A204.1 (cell line): ENCODE measurements at regions not wholly inside any gene's neighbourhood (a gene's known extent, or its start where the extent isn't known, plus 50 kb on each side); places are given as distances from the start of the nearest gene placed in this dataset.
A peak's percentile ranks its signal among the peaks of the same experiment; 100 is the strongest.
"Not testable (repeated sequence)": the region's sequence is repeated elsewhere in the genome, so short reads cannot be mapped to it uniquely, and the experiment has no call there.

Experiments used
- FAIRE-seq: peaks from 2 replicates; lab custom pipeline; 2012; peaks lifted over from hg19 to GRCh38; lab: Jason Lieb, UNC

DNA sequence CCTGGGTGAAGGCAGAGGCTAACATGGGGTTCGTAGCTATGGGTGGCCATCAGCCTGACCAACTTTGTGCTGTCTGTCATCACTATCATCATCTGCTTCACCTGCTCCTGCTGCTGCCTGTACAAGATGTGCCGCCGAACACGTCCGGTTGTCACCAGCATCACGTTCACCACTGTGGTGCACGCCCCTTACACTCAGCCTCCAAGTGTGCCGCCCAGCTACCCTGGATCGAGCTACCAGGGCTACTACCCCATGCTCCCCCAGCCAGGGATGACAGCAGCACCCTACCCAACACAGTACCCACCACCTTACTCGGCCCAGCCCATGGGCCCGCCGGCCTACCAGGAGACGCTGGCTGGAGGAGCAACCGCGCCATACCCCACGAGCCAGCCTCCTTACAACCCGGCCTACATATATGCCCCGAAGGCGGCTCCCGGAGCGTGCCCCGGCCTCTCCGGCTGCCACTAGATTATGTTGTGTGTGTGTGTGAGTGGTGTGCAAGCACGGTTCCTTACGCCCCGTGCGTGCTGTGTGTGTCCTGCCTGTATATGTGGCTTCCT is 213.4 kb upstream of the XIST start:
- no peak for FAIRE-seq

DNA sequence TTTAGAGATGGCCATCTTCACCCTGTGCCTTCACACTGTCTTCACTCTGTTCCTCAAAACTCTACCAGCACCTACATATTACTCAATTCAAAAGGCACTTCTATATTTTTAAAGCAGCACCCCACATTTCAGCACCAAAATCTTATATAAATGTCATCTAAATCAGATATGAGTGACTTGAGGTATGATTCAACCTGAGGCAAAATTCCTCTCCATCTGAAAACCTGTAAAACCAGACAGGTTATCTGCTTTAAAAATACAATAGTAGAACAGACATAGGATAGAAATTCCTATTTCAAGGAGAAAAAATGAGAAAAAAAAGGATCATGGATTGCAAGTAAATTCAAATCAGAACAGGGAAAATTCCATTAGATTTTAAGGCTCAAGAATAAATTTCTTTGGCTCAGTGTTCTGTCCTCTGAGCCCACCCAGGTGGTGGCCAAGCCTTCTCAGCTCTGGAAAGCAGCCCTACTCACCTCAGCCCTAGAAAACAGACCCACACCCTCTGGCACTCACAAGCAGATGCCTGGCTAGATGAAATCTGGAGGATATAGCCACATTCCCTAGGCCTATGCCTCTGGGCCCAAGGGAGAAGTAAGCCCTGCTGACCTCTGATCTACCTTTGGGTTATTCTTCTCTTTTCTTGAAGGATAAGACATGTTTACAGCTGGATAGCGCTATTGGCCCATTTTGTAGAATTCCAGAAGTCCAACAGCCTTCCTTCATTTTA is 211.1 kb upstream of the XIST start:
- FAIRE-seq = no peak

DNA sequence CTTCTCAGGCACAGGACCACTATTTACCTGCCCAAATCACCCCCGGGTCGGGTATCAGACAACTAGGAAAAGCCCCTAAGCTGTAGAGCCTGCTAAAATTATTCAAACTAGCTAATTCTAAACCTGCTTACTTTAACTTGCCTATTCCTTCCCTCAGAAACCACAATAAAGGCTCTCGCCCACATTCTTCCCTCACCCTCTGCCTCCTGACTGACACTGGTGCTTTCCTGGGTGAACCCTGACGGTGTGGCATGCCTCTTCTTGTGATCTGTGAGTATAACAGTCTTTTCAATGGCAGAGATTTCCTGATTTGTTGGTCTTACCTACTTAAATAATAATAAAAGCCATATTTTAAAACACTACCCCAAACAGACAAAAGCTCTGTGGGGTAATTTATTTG is 209.4 kb upstream of the XIST start:
- FAIRE-seq = no peak

DNA sequence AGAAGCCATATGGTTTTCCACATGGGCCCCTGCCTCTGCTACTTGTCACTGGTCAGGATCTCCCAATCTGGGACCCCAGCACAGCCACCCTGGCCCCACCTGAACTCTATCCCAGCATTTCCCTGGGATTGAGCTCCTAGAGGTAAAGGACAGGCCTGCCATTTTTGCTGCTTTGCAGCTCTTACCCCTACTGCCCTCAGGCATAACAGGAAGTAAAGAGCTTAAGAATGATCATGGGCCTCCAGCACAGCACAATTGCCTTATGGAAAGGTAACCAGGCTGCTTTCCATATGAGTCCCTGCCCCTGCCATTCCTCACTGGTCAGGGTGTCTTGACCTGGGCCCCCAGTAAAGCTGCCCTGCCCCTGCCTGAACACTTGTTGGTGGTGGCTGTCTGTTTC is 196.6 kb upstream of the XIST start:
- no peak for FAIRE-seq

- FAIRE-seq = not testable (repeated sequence)
These were observed 181.6 kb upstream of the XIST start for GRCh38 chrX:74034066-74034465.

DNA sequence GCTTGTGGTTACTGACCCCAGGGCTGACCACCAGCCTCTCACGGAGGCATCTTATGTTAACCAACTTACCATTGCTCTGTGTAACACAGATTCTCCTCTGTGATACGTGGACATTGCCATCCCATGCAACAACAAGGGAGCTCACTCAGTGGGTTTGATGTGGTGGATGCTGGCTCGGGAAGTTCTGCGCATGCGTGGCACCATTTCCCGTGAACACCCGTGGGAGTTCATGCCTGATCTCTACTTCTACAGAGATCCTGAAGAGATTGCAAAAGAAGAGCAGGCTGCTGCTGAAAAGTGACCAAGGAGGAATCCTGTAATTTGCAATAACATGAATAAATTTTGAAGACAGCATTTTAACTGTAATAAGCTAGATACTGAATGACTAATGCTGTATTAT is 179.0 kb upstream of the XIST start:
- FAIRE-seq = not testable (repeated sequence)

GRCh38 chrX:74030766-74031165 is 178.3 kb upstream of the XIST start:
- not testable (repeated sequence) for FAIRE-seq

GRCh38 chrX:74025145-74025544 is 172.6 kb upstream of the XIST start:
- not testable (repeated sequence) for FAIRE-seq

DNA sequence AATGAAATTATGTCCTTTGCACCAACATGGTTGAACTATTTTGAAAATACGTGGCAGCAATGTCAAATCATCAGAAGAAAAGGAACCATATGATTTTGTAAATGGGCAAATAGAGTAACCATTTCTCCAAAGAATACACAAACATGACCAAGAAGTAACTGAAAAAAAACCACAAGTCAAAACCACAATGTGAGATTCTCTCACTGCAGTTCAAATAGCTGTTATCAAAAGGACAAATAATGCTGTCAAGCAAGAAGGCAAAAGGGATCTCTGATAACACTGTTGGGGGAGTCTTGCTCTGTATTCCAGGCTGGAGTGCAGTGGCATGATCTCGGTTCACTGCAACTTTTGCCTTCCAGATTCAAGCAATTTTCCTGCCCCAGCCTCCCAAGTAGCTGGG is 170.7 kb upstream of the XIST start:
- no peak for FAIRE-seq

GRCh38 chrX:74018253-74018652 is 165.7 kb upstream of the XIST start:
- no peak for FAIRE-seq

DNA sequence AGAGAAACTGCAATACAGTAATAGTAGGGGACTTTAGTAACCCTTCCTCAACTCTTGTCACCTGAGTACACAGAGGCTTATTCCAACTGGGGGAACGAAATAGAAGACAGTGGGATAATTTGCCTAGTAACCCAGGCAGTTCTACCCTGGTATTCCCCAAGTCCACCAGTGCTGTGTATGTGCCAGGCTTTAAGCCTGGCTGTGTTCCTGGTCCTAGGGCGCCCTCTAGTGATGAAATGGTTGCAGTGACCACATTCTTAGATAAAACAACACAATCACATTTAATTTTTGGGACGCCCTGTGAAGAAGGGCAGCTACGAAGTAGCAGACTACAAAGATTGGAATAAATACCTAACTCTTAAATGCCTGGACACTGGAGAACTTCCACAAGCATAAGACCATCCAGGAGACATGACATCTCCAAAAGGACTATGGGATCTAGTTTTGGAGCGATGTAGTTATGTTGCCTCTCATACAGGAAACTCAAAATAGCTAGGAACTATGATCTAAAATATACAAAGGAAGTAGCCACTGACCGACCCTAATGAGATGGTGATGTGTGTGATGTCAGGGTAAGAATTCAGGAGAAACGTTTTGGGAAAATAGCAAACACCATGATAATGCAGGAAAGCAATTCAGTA is 163.0 kb upstream of the XIST start:
- peak; percentile 86 for FAIRE-seq

- FAIRE-seq = no peak
These were observed 156.5 kb upstream of the XIST start for GRCh38 chrX:74009041-74009440.

- no peak for FAIRE-seq
These were observed 139.5 kb upstream of the XIST start for GRCh38 chrX:73992019-73992418.

DNA sequence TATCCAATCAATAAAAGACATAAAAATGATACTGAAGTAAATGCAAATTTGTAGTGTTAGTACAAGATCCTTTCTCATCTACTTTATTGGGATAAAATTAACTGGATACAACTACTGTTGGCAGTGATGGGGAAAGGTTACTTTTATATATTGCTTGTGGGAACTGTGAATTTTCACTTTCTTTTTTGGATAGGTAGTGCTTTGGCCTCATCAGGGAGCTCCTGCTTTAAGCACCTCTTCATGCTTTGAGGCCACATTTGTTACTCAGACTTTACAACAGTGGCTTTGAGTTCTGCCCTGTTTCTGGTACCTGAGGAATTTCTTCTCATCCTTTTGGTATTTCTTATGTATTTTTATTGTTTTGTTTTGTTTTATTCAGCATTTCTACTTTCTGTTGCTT is 134.7 kb upstream of the XIST start:
- no peak for FAIRE-seq

GRCh38 chrX:73979551-73980131 is 127.1 kb upstream of the XIST start:
- FAIRE-seq = no peak

GRCh38 chrX:73977542-73978169 is 125.1 kb upstream of the XIST start:
- FAIRE-seq = no peak

- not testable (repeated sequence) for FAIRE-seq
These were observed 114.9 kb upstream of the XIST start for GRCh38 chrX:73967461-73967860.

GRCh38 chrX:73965833-73966232 is 113.3 kb upstream of the XIST start:
- FAIRE-seq = no peak

DNA sequence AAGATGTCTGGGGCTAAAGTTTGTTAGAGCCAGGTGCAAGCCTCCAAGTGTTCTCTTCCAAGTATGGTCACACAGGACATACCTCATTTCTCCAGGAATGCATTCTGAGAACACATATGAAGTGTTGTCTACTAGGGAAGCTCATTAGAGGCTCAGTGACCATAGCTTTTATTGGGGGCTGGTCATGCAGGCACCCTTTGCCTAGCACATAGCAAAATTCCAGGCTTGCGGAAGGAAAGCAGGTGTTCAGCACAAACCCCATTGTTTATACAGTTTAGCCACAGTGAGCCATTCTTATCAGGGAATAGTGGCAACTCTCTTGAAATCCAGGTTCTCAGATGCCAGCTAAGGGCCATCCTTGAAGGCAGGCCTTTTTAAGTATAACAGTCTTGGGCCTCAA is 112.1 kb upstream of the XIST start:
- FAIRE-seq = no peak

DNA sequence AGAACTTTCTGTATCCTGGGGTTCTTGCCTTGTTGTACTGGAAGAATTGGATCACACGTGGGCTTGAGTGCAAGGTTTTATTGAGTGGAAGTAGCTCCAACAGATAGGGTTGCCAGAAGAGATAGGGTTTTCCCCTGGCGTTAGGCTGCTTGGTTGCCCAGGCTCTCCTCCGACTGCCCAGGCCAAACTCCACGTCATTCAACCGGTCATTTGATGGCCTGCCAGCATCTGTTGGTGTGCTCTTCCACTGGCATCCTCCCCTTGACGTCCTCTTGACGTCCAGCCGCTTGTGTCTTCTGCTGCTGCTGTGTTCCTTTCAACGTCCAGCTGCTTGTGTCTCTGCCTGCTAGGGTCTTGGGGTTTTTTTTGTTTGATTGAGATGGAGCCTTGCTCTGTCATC is 111.2 kb upstream of the XIST start:
- FAIRE-seq = no peak

DNA sequence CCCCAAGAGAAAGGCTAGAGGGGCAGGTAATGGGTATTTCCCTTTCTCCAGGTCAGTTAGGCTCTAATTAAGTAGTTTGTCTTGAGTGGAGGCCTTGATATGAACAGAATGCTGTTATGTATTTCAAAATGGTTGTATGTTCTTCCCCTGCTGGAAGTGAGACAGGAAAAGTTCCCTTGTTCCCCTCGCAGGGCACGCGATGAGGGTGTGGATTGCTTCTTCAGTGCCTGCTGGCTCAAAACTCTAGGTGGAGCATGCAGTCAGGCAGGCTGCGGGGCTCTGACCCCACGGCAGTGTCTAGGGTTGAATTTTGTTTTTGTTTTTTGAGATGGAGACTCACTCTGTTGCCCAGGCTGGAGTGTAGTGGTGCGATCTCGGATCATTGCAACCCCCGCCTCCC is 110.4 kb upstream of the XIST start:
- no peak for FAIRE-seq

GRCh38 chrX:73961867-73962266 is 109.4 kb upstream of the XIST start:
- FAIRE-seq = not testable (repeated sequence)

GRCh38 chrX:73944563-73944908 is 92.0 kb upstream of the XIST start:
- FAIRE-seq = peak; percentile 37
